Loucy (cell line): ENCODE measurements at regions not wholly inside any gene's neighbourhood (a gene's known extent, or its start where the extent isn't known, plus 50 kb on each side); places are given as distances from the start of the nearest gene placed in this dataset.
"Not testable (repeated sequence)": the region's sequence is repeated elsewhere in the genome, so short reads cannot be mapped to it uniquely, and the experiment has no call there.

Experiments
- H2AFZ ChIP-seq: fragments of 200-600 bp; sonication (generic); 2 replicates; pipeline ENCODE4 v1.6.0; 2016; ENCODE audit warnings: antibody characterized with exemption, mild to moderate bottlenecking, low read length, moderate library complexity
- H3F3A ChIP-seq: fragments of 200-600 bp; 2 replicates; pipeline ENCODE4 v1.6.0; 2016; ENCODE audit warnings: antibody characterized with exemption, low read depth, mild to moderate bottlenecking
- H3K27me3 ChIP-seq: fragments of 200-600 bp; sonication (generic); 2 replicates; pipeline ENCODE4 v1.6.1; 2014; ENCODE audit warnings: low read length, mild to moderate bottlenecking; ENCODE audit not compliant: insufficient read depth, poor library complexity, severe bottlenecking
- H3K36me3 ChIP-seq: fragments of 200-600 bp; sonication (generic); 2 replicates; pipeline ENCODE4 v1.6.1; 2016; ENCODE audit warnings: low read length; ENCODE audit not compliant: insufficient read depth
- H3K4me1 ChIP-seq: fragments of 200-600 bp; sonication (generic); 2 replicates; pipeline ENCODE4 v1.5.1; 2014; ENCODE audit warnings: low read length, mild to moderate bottlenecking; ENCODE audit not compliant: insufficient read depth, poor library complexity, severe bottlenecking
- H3K4me2 ChIP-seq: fragments of 200-600 bp; sonication (generic); 2 replicates; pipeline ENCODE4 v1.6.0; 2014; ENCODE audit warnings: antibody characterized with exemption, low read length, low read depth, mild to moderate bottlenecking; ENCODE audit not compliant: poor library complexity, severe bottlenecking
- H3K4me3 ChIP-seq: fragments of 200-600 bp; sonication (generic); 2 replicates; pipeline ENCODE4 v1.5.1; 2014; ENCODE audit warnings: low read length, mild to moderate bottlenecking, mixed read lengths; ENCODE audit not compliant: poor library complexity, severe bottlenecking
- H3K79me2 ChIP-seq: fragments of 200-600 bp; sonication (generic); 2 replicates; pipeline ENCODE4 v1.6.1; 2014; ENCODE audit warnings: low read length; ENCODE audit not compliant: insufficient read depth
- H3K9ac ChIP-seq: fragments of 200-600 bp; sonication (generic); 2 replicates; pipeline ENCODE4 v1.6.0; 2014; ENCODE audit warnings: mild to moderate bottlenecking, low read depth, low read length, moderate library complexity; ENCODE audit not compliant: poor library complexity, severe bottlenecking
- H3K9me2 ChIP-seq: fragments of 200-600 bp; sonication (generic); replicated peaks from 2 replicates; pipeline ENCODE4 v1.6.1; 2016; ENCODE audit warnings: low read depth, low read length, mixed read lengths
- H3K9me3 ChIP-seq: fragments of 200-600 bp; sonication (generic); 2 replicates; pipeline ENCODE4 v1.6.1; 2014; ENCODE audit warnings: mild to moderate bottlenecking, antibody characterized with exemption, low read length, low read depth; ENCODE audit not compliant: insufficient read depth
- H4K20me1 ChIP-seq: fragments of 200-600 bp; sonication (generic); 2 replicates; pipeline ENCODE4 v1.6.0; 2014; ENCODE audit warnings: antibody characterized with exemption, low read length, mild to moderate bottlenecking; ENCODE audit not compliant: insufficient read depth, poor library complexity, severe bottlenecking
- CTCF ChIP-seq: fragments of 200-600 bp; sonication (generic); conservative IDR thresholded peaks from 2 replicates; pipeline ENCODE4 v1.5.1; 2014; ENCODE audit warnings: mild to moderate bottlenecking, antibody characterized with exemption, low read length
- EZH2phosphoT487 ChIP-seq: fragments of 200-600 bp; IDR thresholded peaks from 2 replicates; pipeline ENCODE4 v1.6.1; 2018; ENCODE audit warnings: antibody characterized with exemption, mild to moderate bottlenecking, moderate library complexity, borderline replicate concordance

GRCh38 chr5:6076341-6077239, 301.8 kb downstream of the MED10 start:
- Histone ChIP-seq H3K27me3 (no peaks in the 10 kb centered on the region), H3K36me3 (no peaks in the 10 kb centered on the region), H3K9me3 (peaks cover 7% of the 10 kb centered on the region; the same call in 1 of the 2 replicates), H3K9ac (no peak overlapping the region), H3K4me2 (no peak overlapping the region), H2AFZ (no peak overlapping the region), H3F3A (no peaks in the 10 kb centered on the region), H3K4me1 (no peaks in the 10 kb centered on the region), H4K20me1 (no peaks in the 10 kb centered on the region), H3K4me3 (no peak overlapping the region), H3K79me2 (no peaks in the 10 kb centered on the region), H3K9me2 (no peaks in the 10 kb centered on the region)
- TF ChIP-seq CTCF (no peak), EZH2phosphoT487 (no peak)

GRCh38 chr5:6072488-6072887, 305.9 kb downstream of the MED10 start:
- H4K20me1 ChIP-seq, H3K36me3 ChIP-seq, H3K9ac ChIP-seq, H3F3A ChIP-seq, H3K79me2 ChIP-seq, H3K9me3 ChIP-seq, H3K4me2 ChIP-seq, H3K4me1 ChIP-seq, H2AFZ ChIP-seq, H3K9me2 ChIP-seq, H3K4me3 ChIP-seq, H3K27me3 ChIP-seq: not testable (repeated sequence)

GRCh38 chr5:6069496-6070185, 308.7 kb downstream of the MED10 start:
- H3K4me3 ChIP-seq: no peak overlapping the region
- H3F3A ChIP-seq: no peaks in the 10 kb centered on the region
- H3K4me1 ChIP-seq: no peaks in the 10 kb centered on the region
- no peak overlapping the region for H3K9ac ChIP-seq
- H3K27me3 ChIP-seq: no peaks in the 10 kb centered on the region
- peaks cover 7% of the 10 kb centered on the region; the same call in 1 of the 2 replicates for H3K9me3 ChIP-seq
- TF ChIP-seq EZH2phosphoT487 (no peak), CTCF (no peak)
- no peak overlapping the region for H3K4me2 ChIP-seq
- no peaks in the 10 kb centered on the region for H3K79me2 ChIP-seq
- no peaks in the 10 kb centered on the region for H3K36me3 ChIP-seq
- H4K20me1 ChIP-seq: no peaks in the 10 kb centered on the region
- no peak overlapping the region for H2AFZ ChIP-seq
- no peaks in the 10 kb centered on the region for H3K9me2 ChIP-seq
